Spleen (tissue), 11 donors: ENCODE measurements at regions not wholly inside any gene's neighbourhood (a gene's known extent, or its start where the extent isn't known, plus 50 kb on each side); places are given as distances from the start of the nearest gene placed in this dataset.

Experiments
- DNase-seq: peaks from one replicate; pipeline ENCODE4 v3.0.0-alpha.2; 2020
- H3K27ac ChIP-seq, 8 donors: fragments of 200-600 bp; sonication (generic) in 7 of 8; 1 replicate in 4 of 8; 2 replicates in 4 of 8; pipeline versions ENCODE4 v1.5.0 to v1.8.0; 2016 to 2021; ENCODE audit warnings: inconsistent platforms in 4 of 8, mild to moderate bottlenecking in 4 of 8, moderate library complexity in 1 of 8
- H3K27me3 ChIP-seq, 7 donors: fragments of 200-600 bp; sonication (generic) in 6 of 7; replicated peaks in 1 of 7; 1 replicate in 4 of 7; 2 replicates in 3 of 7; pipeline versions ENCODE4 v1.5.0 to v1.8.0; 2016 to 2021; ENCODE audit warnings: inconsistent platforms in 3 of 7, mild to moderate bottlenecking in 1 of 7
- H3K36me3 ChIP-seq, 6 donors: fragments of 200-600 bp; sonication (generic) in 5 of 6; 1 replicate in 4 of 6; 2 replicates in 2 of 6; pipeline versions ENCODE4 v1.5.0 to v1.8.0; 2016 to 2021; ENCODE audit warnings: inconsistent platforms in 2 of 6
- H3K4me1 ChIP-seq, 6 donors: fragments of 200-600 bp; sonication (generic) in 5 of 6; 1 replicate in 3 of 6; 2 replicates in 3 of 6; pipeline versions ENCODE4 v1.5.0 to v1.8.0; 2016 to 2021; ENCODE audit warnings: inconsistent platforms in 3 of 6
- H3K4me3 ChIP-seq, 8 donors: fragments of 200-600 bp; sonication (generic) in 7 of 8; 1 replicate in 4 of 8; 2 replicates in 4 of 8; pipeline versions ENCODE4 v1.5.0 to v1.8.0; 2016 to 2021; ENCODE audit warnings: inconsistent platforms in 4 of 8, mild to moderate bottlenecking in 4 of 8, moderate library complexity in 2 of 8
- H3K9me3 ChIP-seq, 8 donors: fragments of 200-600 bp; sonication (generic) in 7 of 8; 1 replicate in 4 of 8; 2 replicates in 4 of 8; pipeline versions ENCODE4 v1.5.0 to v1.8.0; 2016 to 2021; ENCODE audit warnings: inconsistent platforms in 4 of 8
- CTCF ChIP-seq, 11 experiments: fragments of 200-600 bp in 7 of 11; fragments of 450-650 bp in 4 of 11; sonication (generic) in 4 of 11; IDR thresholded peaks in 8 of 11; conservative IDR thresholded peaks in 3 of 11; 1 replicate in 7 of 11; 2 replicates in 4 of 11; pipeline versions ENCODE4 v1.4.0 to v1.8.0; 2016 to 2021; ENCODE audit warnings: antibody characterized with exemption in 11 of 11, inconsistent platforms in 4 of 11, mild to moderate bottlenecking in 1 of 11
- POLR2A ChIP-seq, 3 donors: fragments of 450-650 bp; IDR thresholded peaks; one replicate each; pipeline ENCODE4 v1.5.1; 2017; ENCODE audit warnings: antibody characterized with exemption in 3 of 3, mild to moderate bottlenecking in 1 of 3
- POLR2AphosphoS5 ChIP-seq, 3 donors: sonication (generic); formaldehyde crosslinking; IDR thresholded peaks; one replicate each; pipeline ENCODE4 v1.5.1; 2017; ENCODE audit warnings: antibody characterized with exemption in 3 of 3
- WGBS, 5 donors: extraction: QIAGEN DNeasy Blood & Tissue Kit in 3 of 5; methylation state at CpG; one replicate each; pipeline versions ENCODE4 v1.1.5 to v1.1.7; 2013 to 2018; 5-methylcytosine and 5-hydroxymethylcytosine counted together
- intact Hi-C: fragments of 100-400 bp; cut with DNase I; formaldehyde crosslinking; loops from one replicate; pipeline ENCODE4 v1.15.0; 2023; ENCODE audit warnings: low total_unique reads
- donor health status: healthy with polysubstance abuse.
- donor health status: DM: no; HTN: no; CAD: no; lungs with moderate emphysema.
- donor health status: DM: no; HTN: no; CAD: no.
- donor health status: Bipolar disorder and iron deficiency.
- donor health status: healthy.
- donor health status: DM: no; HTN: no; CAD: no.
- donor health status: DM: yes; HTN: yes; CAD: no.

DNA sequence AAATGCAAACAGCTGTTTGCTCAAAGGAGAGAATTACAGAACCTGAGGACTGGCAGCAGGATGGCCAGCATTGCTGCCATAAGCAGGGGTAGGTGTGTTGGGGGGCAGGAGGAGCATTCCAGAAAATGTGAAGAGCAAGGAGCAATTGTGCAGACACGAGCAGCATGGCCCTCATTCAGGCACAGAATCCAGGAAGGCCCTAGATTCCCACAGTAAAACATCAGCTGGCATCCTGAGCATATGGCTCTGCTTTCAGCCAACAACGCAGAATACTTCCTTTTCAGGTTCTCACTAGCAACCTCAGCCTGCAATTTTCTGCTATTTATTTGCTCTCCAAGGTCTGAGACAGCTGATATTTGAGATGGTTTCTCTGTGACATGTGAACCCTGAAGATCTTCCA lies 243.4 kb upstream of the POU3F2 start:
- 14 to 24% (median 18%) methylated on average over 2 of the region's 2 CpGs for WGBS, 5 donors
- H3K36me3 ChIP-seq: no peaks in the 10 kb centered on the region

DNA sequence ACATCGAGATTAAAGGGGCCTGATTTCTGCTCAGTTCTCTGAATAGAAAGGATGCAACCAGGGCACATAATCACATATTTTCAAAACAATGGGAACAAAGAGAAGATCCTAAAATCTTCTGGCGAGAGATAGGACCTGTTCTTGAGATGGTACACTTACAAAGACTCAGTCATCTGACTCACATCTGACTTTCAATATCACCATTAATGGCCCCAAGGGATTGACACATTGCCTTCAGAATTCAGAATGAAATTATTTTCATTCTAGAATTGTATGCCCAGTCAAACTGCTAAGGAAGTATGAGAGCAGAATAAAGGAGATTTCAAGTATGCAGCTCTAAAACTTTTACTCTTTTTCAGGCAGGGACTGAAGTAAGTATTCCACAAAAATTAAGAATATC lies 240.7 kb upstream of the POU3F2 start:
- H3K4me3 ChIP-seq: no peak overlapping the region
- intact Hi-C loops: no loop called here
- no peak for DNase-seq

More for the DNA sequence above, 243.4 kb upstream of the POU3F2 start:
- Histone ChIP-seq H3K4me1 (no peaks in the 10 kb centered on the region), H3K27me3 (no peaks in the 10 kb centered on the region), H3K27ac (no peak overlapping the region), H3K4me3 (no peak overlapping the region), H3K9me3 (no peaks in the 10 kb centered on the region)
- no peak for TF ChIP-seq CTCF (IDR thresholded peaks at IDR 0.05 in 8 of 11, conservative IDR thresholded peaks at IDR 0.05 in 3 of 11)
- no peak for TF ChIP-seq POLR2A (IDR thresholded peaks at IDR 0.05)
- no peak for TF ChIP-seq POLR2AphosphoS5 (IDR thresholded peaks at IDR 0.05)
- no peak for DNase-seq
- intact Hi-C loops: no loop called here

GRCh38 chr6:98601716-98602115 lies 232.7 kb upstream of the POU3F2 start:
- TF ChIP-seq POLR2A (IDR thresholded peaks at IDR 0.05) (no peak), POLR2AphosphoS5 (IDR thresholded peaks at IDR 0.05) (no peak), CTCF (IDR thresholded peaks at IDR 0.05 in 8 of 11, conservative IDR thresholded peaks at IDR 0.05 in 3 of 11) (no peak)
- Histone ChIP-seq H3K36me3 (no peaks in the 10 kb centered on the region), H3K27me3 (no peaks in the 10 kb centered on the region), H3K9me3 (no peaks in the 10 kb centered on the region), H3K4me1 (no peaks in the 10 kb centered on the region), H3K27ac (no peak overlapping the region), H3K4me3 (no peak overlapping the region)
- no peak for DNase-seq
- intact Hi-C loops: no loop called here
- 69 to 85% (median 72%) methylated on average over 5 of the region's 5 CpGs for WGBS, 5 donors

More for the DNA sequence above, 240.7 kb upstream of the POU3F2 start:
- Histone ChIP-seq H3K27ac (no peak overlapping the region), H3K4me1 (no peaks in the 10 kb centered on the region), H3K36me3 (no peaks in the 10 kb centered on the region), H3K9me3 (no peaks in the 10 kb centered on the region), H3K27me3 (no peaks in the 10 kb centered on the region)
- 54 to 83% (median 73%) methylated on average over 2 of the region's 2 CpGs for WGBS, 5 donors
- TF ChIP-seq CTCF (IDR thresholded peaks at IDR 0.05 in 8 of 11, conservative IDR thresholded peaks at IDR 0.05 in 3 of 11) (no peak), POLR2AphosphoS5 (IDR thresholded peaks at IDR 0.05) (no peak), POLR2A (IDR thresholded peaks at IDR 0.05) (no peak)

DNA sequence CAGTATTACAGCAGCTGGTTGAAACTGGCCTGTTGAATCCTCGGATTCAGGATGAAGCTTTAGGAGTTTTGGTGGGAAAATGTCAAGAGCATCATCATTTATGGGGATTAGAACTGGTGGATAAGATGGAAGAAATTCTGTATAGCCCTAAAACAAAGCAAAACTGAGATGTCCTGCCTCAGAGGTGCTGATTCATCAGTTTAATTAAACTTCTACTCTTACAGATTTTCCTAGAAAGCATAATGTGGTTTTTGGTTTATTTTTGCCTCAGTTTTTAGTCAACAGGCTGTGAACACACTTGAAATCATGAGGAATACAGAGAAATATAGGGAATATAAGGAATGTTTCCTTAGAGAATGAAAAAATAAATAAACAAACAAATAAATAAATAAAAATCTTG lies 228.7 kb upstream of the POU3F2 start:
- H3K36me3 ChIP-seq: no peaks in the 10 kb centered on the region
- H3K4me3 ChIP-seq: no peak overlapping the region
- no peaks in the 10 kb centered on the region for H3K27me3 ChIP-seq
- intact Hi-C loops: no loop called here
- no peak for TF ChIP-seq POLR2AphosphoS5 (IDR thresholded peaks at IDR 0.05)
- WGBS, 5 donors: 39 to 66% (median 58%) methylated on average over 1 of the region's 1 CpG
- H3K27ac ChIP-seq: no peak overlapping the region
- H3K9me3 ChIP-seq: peaks cover 0 to 8% (median 0%) of the 10 kb centered on the region in 8 donors
- DNase-seq: no peak
- no peaks in the 10 kb centered on the region for H3K4me1 ChIP-seq
